Skeletal muscle cell (primary cell): ENCODE measurements at regions not wholly inside any gene's neighbourhood (a gene's known extent, or its start where the extent isn't known, plus 50 kb on each side); places are given as distances from the start of the nearest gene placed in this dataset.

Experiments
- DNase-seq: peaks from one replicate; pipeline ENCODE4 v3.0.0-alpha.2; 2010; ENCODE audit warnings: low read depth
- H3K4me3 ChIP-seq: 2 replicates; pipeline ENCODE4 v1.5.1; 2011; ENCODE audit warnings: low read depth, mild to moderate bottlenecking, control low read depth, low read length, moderate library complexity

DNA sequence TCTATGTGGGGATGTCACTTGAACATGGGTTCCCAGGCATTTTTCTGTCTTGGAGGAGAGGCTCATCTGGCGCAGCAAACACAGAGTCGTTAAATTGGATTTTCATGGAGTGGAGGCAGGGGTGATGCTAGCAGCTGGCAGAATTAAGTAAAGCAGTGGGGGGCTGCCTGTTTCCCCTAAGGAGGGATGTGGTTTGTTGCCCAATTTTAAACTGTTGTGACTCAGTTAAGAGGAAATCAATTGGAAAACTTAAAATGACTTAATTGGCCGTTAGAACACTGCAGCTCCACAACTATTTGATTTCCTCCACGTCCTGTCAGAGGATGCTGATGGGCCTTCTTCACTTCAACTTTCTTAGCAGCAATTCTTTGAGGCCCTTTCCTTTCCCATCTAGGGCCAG is 354.1 kb upstream of the ATP5MC3 start:
- no peak for DNase-seq
- H3K4me3 ChIP-seq, result no peak overlapping the region

DNA sequence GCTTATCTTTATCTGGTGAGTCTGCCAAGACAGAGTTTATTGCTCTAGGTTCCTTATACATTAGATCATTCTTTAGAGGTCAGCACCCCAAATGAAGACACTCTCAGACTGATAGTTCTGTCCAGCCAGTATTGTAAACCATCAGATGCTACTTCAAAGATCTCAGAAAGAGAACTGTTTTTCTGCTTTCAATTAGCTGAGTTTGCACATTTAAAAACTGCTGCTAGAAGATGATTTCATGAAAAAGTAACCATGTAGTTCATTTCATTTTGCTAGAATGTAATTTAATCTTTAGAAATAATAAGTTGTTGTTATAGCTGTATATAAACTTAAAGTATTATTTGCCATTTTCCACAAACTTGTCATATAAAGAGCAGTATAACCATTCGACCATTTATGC is 344.5 kb upstream of the ATP5MC3 start:
- no peak overlapping the region for H3K4me3 ChIP-seq
- DNase-seq, result no peak

DNA sequence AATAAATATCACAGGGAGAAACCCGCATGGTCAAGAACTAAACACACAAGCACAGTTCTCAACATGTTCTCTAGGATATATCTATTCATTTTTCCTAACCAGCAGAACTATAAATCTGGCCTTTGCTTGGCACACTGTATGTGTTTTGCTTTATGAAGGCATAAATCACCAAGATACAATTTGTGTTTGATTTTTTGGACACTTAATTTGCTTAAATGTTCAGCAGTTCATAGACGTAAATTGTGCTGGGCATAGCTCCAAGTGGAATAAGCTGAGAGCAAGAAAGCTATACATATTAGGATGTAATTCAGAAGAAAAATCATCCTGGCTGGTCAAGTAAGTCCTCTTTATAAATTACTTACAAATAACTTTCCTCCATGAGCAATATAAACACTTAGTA is 341.5 kb upstream of the ATP5MC3 start:
- DNase-seq, result no peak

DNA sequence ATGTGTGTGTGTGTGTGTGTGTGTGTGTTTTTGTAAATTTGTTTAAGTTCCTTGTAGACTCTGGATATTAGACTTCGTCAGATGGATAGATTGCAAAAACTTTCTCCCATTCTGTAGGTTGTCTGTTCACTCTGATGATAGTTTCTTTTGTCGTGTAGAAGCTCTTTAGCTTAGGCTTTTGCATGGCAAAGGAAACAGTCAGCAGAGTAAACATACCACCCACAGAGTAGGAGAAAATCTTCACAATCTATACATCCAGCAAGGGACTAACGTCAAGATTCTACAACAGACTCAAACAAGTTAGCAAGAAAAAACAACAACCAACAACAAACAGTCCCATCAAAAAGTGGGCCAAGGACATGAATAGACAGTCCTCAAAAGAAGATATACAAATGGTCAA is 336.7 kb upstream of the ATP5MC3 start:
- H3K4me3 ChIP-seq, result no peak overlapping the region
- no peak for DNase-seq

More for the DNA sequence above, 341.5 kb upstream of the ATP5MC3 start:
- H3K4me3 ChIP-seq, result no peak overlapping the region

DNA sequence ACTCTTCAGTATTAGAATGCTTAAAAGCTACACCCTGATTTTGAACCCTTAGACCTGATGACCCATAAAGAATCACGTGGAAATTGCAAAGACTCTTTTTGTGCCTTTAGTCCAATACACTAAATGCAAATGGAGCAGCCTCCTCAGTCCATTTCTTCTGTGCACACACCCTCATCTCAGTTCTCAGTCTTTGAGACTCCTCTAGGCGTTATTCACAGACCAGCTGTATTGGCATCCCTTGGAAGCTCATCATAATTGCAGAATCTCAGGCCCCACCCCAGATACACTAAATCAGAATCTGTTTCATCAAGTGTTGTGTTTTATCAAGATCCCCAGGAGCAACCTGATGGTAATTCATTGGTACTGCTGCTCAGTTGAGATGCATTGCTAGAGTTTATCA is 335.0 kb upstream of the ATP5MC3 start:
- H3K4me3 ChIP-seq, result no peak overlapping the region

DNA sequence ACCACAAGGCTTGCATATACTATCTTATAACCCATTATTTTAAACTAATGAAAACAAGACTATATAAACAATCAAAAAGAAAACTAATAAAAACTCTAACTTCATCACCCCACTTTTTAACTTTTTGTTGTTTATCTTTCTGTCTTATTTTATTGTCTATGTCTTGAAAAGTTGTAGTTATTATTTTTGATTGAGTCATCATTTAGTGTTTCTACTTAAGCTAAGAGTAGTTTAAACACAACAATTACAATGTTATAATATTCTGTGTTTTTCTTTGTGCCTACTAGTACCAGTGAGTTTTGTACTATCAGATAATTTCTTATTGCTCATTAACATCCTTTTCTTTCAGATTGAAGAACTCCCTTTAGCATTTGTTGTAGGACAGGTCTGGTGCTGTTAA is 318.7 kb upstream of the ATP5MC3 start:
- no peak overlapping the region for H3K4me3 ChIP-seq
- DNase-seq, result no peak

More for the DNA sequence above, 335.0 kb upstream of the ATP5MC3 start:
- no peak for DNase-seq

DNA sequence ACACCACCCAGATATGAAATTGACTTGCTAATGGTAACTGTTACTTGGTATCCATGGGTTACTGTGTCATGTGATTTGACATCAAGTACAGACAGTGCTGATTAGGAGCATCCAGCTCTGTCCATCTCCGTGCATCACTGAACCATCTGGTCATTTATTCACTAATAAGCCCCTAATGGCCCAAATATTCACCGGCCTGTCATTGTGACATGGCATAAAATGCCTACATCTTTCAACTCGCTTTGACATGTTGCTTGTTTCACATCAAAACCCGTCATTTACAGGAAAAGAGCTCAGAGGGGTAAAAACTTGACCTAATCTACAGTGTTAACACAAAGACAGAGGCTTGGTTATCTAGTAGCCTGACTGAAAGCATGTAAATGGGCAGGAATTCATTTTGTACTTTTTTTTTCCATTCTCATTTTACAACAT is 308.9 kb upstream of the ATP5MC3 start:
- no peak overlapping the region for H3K4me3 ChIP-seq
- DNase-seq, result no peak

DNA sequence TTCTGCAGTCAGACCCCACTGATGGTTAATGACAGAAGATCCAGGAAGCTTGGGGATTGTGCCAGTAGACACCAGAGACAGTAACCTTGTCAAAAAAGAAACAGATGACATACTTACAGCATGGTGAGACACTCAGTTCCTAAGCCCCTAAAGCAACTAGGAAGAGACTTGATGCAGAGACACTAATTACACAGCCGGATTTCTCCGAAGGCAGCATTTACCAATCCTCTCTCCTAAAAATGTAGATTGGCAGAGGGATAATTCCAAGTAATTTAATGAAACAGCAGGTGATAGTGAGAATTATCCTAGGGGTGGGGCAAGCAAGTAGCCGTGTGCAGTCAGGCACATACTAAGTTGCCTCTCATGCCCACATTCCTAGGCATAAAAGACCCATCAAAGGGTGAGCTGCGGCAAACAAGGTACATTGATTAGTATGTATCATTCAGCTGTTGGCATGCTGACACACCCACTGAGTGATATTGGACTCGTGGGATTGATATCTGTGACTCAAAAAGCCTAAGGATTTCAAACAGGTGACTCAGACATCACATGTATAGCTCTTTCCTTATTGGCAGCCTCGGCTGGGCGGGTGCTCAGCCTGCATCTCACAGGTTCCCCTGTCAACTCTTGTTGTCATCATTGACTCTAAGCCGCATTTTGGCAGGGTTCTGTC is 296.7 kb upstream of the ATP5MC3 start:
- no peak for DNase-seq
- H3K4me3 ChIP-seq, result no peak overlapping the region

DNA sequence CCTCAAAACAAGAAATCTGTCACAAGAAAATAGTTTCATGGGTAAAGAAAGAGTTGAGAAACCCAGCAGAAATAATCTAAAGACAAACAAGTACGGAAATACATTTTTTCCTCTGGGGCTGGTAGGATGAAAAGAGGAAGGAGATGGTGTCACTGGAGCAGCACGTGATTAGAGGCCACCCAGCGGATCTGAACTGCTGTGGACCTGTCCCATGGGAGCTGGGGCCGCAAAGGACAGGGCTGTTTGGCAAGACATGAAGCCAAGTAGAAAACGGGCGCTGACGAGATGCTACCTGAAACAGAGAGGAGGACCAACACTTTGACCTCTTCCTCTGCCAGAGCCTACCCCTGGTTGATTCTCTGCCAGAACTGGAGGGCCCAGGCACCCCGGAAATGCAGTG is 295.4 kb upstream of the ATP5MC3 start:
- H3K4me3 ChIP-seq, result no peak overlapping the region
- DNase-seq, result no peak

DNA sequence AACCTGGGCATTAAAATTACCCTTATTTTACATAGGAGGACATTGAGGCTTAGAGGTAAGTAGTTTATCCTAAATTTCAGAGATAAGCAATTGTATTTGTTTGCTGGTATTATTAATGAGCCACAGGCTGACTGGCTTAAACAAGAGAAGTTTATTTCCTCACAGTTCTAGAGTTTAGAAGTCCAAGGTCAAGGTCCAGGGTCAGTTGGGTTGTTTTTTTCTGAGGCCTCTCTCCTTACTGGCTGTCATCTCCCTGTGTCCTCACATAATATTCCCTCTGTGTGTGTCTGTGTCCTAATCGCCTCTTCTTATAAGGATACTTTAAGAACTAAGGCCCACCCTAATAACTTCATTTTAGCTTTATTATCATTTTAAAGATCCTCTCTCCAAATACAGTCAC is 294.9 kb upstream of the ATP5MC3 start:
- H3K4me3 ChIP-seq, result no peak overlapping the region
- DNase-seq, result no peak

DNA sequence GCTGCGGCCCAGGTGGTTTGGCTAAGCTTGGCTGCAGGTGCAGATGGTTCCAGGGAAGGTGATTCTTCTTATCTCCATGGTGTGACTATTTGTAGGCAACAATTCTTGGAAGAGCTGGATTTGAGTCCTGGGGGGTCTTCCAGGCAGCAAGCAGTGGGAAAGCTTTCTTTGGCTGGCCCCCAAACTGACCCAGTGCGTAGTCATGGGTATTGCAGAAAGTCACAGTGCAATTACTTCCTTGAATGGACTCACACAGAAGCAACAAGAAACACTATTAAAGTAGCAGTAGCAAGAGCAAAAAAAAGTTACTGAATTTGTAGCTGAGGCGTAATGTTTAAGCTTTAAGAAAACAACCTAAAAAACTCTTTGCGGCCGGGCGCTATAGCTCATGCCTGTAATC is 293.6 kb upstream of the ATP5MC3 start:
- H3K4me3 ChIP-seq, result no peak overlapping the region
- DNase-seq, result no peak

DNA sequence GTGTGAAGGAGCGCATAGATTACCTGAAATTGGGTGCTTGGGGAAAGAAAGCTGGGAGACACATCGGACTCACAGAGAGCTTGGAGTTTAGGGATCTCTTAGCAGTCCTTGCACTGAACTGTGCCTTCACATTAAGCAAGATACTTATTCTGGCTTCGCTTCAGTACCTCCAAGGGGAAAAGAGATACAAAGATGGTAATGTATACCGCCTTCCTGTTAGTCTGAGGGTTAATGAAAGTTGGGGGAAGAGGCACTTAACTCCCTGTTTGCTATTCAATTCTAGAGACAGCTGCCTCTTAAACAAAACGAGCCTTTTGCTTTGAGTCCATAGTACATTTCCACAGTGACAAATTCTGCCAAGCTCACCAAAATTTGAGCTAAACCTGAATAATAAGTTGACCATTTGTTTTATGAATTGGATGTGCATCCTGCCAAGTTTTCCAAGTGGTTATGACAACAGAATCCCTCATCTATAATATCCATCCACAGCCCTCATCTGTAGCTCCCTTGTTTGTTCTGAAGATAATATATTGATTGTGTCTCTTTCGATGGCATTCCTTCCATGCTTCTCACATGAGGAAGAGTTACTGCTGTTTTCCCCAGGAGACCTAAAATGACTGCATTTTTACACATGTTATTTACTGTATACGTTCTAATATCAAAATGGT is 287.1 kb upstream of the ATP5MC3 start:
- no peak for DNase-seq
- no peak overlapping the region for H3K4me3 ChIP-seq

DNA sequence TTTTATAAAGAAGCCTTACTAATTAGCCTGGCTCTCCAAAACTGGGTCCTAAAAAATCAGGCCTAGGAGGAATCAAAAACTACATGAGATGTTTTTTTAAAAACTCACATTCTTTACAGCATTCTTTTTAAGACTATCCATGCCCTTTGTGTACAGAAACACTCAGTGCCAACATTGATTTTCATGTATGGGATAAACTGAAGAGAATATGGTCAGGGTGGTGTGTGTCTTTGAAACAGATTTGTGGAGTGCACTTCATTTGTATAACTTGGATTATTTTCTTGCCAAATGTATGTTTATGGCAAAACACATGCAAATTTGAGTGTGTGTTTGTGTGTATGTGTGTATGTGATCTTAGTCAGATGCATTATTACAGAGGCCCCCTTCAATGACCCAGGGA is 283.6 kb upstream of the ATP5MC3 start:
- DNase-seq, result no peak
- no peak overlapping the region for H3K4me3 ChIP-seq

DNA sequence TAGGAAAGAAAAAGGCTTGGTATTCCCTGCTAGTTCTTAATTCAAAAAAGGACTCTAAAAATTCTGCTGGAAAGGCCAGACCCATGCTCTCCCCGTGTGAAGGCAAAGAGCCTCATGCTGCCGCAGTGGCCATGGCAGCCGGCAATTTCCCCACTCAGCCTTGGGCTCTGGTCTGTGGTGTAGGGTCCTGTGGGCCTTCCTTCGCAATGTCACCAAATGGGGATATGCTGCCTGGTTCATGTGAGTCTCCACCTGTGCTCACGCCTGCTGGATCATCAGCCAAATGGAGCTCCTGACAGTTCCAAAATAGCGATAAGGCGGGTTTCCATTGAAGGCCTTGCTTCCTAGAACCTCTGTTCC is 282.8 kb upstream of the ATP5MC3 start:
- no peak for DNase-seq
- no peak overlapping the region for H3K4me3 ChIP-seq

DNA sequence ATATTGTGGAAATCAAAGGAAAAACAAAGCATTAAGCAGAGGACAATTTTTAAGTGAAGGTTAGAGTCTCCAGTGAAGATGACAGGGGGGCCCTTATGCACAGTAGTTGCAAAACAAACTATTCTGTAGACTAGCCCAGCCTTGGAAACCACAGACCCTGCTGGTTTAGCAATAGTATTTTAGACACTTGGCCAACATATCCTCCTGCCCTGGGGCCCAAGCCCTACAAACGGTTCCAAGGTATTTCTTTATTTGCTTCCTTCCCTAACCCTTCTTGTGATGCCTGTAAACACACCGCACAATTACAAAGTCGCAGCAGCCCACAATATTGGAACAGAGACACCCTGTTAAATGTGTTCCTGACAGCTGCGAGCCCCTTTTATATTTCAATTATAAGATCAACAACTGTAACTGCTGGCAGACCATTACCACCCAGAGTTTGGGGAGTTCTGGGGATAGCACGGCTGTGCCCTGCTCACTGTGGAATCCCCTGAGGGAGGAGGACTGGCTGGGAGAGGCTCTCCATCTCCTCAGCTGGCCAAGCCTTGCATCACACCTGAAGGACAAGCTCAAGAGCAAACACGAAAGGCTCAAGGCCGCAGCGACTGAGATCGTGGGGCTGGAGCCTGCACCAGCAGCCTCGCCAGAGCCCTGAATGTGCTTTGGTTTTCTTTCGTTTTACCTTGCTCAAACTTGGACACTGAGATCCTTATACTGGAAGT is 282.2 kb upstream of the ATP5MC3 start:
- H3K4me3 ChIP-seq, result no peak overlapping the region
- no peak for DNase-seq

DNA sequence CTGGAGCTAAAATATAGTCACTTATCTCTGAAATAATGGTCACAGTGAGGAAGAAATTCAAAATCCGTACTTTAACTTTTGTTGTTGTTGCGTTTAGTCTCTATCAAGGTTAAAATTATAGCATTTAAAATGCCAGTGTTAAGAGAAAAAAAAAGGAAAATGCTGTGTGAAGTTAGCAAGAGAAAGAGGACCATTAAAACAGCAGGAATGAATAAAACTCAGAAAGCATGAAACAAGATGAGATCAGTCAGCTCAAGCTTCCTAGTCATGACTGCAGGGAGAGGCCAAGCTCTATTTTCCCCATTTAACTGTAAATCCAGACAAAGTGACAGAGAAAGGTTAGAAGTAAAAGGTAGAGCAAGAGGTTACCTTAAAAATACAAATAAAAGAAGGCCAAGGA is 281.7 kb upstream of the ATP5MC3 start:
- no peak overlapping the region for H3K4me3 ChIP-seq
- DNase-seq, result no peak

DNA sequence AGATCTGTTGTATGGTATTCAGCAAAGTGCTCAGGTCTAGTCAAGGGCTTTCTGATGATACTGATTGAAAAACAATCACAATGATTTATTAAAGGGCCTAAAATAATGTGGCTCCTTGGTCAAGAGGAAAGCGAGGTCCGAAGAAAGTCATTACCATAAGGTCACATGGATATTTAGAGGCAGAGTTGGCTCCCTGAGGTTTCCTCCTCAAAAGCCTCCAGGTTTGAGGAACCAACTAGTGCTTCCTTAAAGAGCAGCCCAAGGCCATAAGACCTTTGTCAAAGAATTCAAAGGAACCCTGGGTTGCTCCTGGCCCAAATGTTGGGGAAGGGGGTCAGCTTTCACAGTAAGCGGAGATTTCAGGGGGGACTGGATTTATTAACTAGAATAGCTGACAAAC is 280.7 kb upstream of the ATP5MC3 start:
- no peak for DNase-seq
- no peak overlapping the region for H3K4me3 ChIP-seq

DNA sequence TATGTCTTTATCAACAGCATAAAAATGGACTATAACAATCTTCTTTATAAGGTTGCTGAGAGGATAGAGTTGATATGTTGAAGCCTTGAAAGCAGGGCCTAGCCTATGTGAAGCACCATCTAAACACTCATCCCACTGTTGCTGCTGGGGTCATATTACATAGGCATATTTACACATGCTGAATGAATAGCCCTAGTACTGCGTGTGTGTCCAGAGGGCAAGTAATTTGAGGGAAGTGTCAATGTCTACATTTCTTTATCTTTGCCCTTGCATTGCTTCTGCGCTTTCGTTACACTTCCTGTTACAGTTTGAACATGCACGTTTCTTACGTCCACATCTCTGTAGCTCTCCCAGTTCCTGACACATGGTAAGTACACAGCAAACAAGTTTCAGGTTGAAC is 280.3 kb upstream of the ATP5MC3 start:
- no peak for DNase-seq
- no peak overlapping the region for H3K4me3 ChIP-seq

DNA sequence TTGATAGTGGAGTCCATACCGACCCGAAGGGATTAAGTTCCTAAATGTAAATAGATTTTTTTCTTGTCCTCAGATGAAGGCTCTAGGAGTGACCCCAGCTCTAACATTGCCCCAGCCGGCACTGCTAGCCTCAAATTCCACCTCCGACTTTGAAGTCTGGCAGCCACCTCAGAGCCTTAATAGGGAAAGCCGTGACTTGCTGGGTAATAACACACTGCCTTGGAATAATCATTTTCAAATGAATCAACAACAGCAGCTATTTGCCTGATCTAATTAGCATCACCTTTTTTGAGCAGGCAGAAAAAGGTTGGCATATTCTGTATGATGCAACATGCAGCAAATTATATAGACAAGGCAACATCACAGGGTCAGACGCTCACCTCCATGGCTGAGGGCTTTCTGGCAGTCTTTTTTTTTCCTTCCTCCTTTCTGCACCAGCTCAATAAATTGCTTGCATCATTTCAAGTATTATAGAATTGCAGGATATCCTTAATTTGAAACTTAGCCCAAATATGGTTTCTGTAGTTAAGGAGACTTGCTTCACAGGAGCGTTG is 276.5 kb upstream of the ATP5MC3 start:
- no peak for DNase-seq
- H3K4me3 ChIP-seq, result no peak overlapping the region

DNA sequence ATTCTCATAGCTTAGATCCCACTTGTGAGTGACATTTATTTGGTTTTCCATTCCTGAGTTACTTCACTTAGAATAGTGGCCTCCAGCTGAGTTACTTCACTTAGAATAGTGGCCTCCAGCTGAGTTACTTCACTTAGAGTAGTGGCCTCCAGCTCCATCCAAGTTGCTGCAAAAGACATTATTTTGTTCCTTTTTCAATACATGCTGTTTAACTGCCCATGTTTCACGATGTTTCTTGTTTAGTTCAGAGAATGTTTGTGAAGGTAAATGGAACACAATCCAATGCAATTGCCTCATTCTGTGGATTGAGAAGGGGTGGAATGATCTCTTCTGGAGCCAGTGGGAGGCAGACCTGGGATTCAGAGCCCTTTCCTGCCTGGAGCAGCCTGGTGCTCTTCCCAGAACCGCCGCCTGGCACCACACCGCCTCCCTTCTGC is 273.5 kb upstream of the ATP5MC3 start:
- H3K4me3 ChIP-seq, result no peak overlapping the region
- no peak for DNase-seq
